ENCODE measurements at regions not wholly inside any gene's neighbourhood (a gene's known extent, or its start where the extent isn't known, plus 50 kb on each side); places are given as distances from the start of the nearest gene placed in this dataset.

DNA sequence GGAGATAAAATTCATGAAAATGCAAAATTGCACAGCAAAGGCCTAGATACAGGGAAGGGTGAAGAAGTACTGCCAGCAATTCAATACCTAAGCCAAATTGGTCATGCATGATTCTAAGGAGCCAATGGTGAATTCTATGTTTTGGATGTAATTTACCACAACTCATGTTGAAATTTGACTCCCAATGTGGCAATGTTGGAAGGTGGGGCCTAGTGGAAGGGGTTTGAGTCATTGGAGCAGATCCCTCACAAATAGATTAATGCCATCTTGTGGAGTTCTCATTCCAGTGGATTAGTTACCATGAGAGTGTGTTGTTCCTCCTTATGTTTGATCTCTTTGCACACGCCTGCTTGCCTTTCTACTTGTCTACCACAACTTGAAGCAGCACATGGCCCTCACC, 194.0 kb upstream of the ALG10 start (continued):
- no peak for TF ChIP-seq REST (tag by site-specific recombination; IDR thresholded peaks at IDR 0.05)
- no peak for TF ChIP-seq INSM2 (tag by site-specific recombination; IDR thresholded peaks at IDR 0.05)
- no peak for TF ChIP-seq ZBTB44 (tag by site-specific recombination; IDR thresholded peaks at IDR 0.05)
- TF ChIP-seq KLF1 (tag by site-specific recombination; IDR thresholded peaks at IDR 0.05): no peak
- no peak for TF ChIP-seq ZNF571 (tag by site-specific recombination; IDR thresholded peaks at IDR 0.05)
- no peak for TF ChIP-seq ZSCAN23 (tag by site-specific recombination; IDR thresholded peaks at IDR 0.05)
- no peak for TF ChIP-seq ZNF362 (tag by site-specific recombination; IDR thresholded peaks at IDR 0.05)
- TF ChIP-seq ZNF184 (tag by site-specific recombination; IDR thresholded peaks at IDR 0.05): no peak
- TF ChIP-seq BCL11B (tag by site-specific recombination; IDR thresholded peaks at IDR 0.05; ENCODE audit: low read depth): no peak
- no peak for TF ChIP-seq KLF16 (tag by site-specific recombination; IDR thresholded peaks at IDR 0.05)
- no peak for TF ChIP-seq ZNF549 (tag by site-specific recombination; IDR thresholded peaks at IDR 0.05)
- no peak for TF ChIP-seq ZNF639 (tag by site-specific recombination; IDR thresholded peaks at IDR 0.05)

- Histone ChIP-seq H3K4me3 (ENCODE audit: low read depth, low read length) (no peak overlapping the region), H3K9me3 (ENCODE audit: control insufficient read depth, insufficient read depth, low read depth, low read length) (no peaks in the 10 kb centered on the region), H3K27ac (ENCODE audit: extremely low read depth, low read depth, low read length) (no peak overlapping the region), H3K4me1 (ENCODE audit: control insufficient read depth, insufficient read depth, low read length) (no peaks in the 10 kb centered on the region), H3K36me3 (ENCODE audit: control insufficient read depth in 2 of 2, insufficient read depth in 1 of 2, low read length in 2 of 2) (no peaks in the 10 kb centered on the region)
- CTCF ChIA-PET: no interaction called here
- POLR2A ChIA-PET: no interaction called here
- TF ChIP-seq SP7 (tag by site-specific recombination; IDR thresholded peaks at IDR 0.05) (no peak), ZNF155 (tag by site-specific recombination; IDR thresholded peaks at IDR 0.05) (no peak), ZNF146 (tag by site-specific recombination; IDR thresholded peaks at IDR 0.05) (no peak), MZF1 (tag by site-specific recombination; IDR thresholded peaks at IDR 0.05; ENCODE audit: borderline replicate concordance) (no peak), WT1 (tag by site-specific recombination; IDR thresholded peaks at IDR 0.05) (no peak), ZNF274 (IDR thresholded peaks at IDR 0.05; ENCODE audit: low read length) (no peak), ZNF274 (tag by site-specific recombination; IDR thresholded peaks at IDR 0.05; ENCODE audit: borderline replicate concordance) (no peak), EGR2 (tag by site-specific recombination; IDR thresholded peaks at IDR 0.05; ENCODE audit: low read depth) (no peak), ZNF114 (tag by site-specific recombination; IDR thresholded peaks at IDR 0.05) (no peak), ZNF510 (tag by site-specific recombination; IDR thresholded peaks at IDR 0.05; ENCODE audit: insufficient replicate concordance) (no peak), ZNF223 (tag by site-specific recombination; IDR thresholded peaks at IDR 0.05) (no peak), ZNF133 (tag by site-specific recombination; IDR thresholded peaks at IDR 0.05) (no peak), ZBTB7A (tag by site-specific recombination; IDR thresholded peaks at IDR 0.05; ENCODE audit: low read depth) (no peak), KLF10 (tag by site-specific recombination; IDR thresholded peaks at IDR 0.05) (no peak), ZNF600 (tag by site-specific recombination; IDR thresholded peaks at IDR 0.05) (no peak)
- TF ChIP-seq, protein P1, sequence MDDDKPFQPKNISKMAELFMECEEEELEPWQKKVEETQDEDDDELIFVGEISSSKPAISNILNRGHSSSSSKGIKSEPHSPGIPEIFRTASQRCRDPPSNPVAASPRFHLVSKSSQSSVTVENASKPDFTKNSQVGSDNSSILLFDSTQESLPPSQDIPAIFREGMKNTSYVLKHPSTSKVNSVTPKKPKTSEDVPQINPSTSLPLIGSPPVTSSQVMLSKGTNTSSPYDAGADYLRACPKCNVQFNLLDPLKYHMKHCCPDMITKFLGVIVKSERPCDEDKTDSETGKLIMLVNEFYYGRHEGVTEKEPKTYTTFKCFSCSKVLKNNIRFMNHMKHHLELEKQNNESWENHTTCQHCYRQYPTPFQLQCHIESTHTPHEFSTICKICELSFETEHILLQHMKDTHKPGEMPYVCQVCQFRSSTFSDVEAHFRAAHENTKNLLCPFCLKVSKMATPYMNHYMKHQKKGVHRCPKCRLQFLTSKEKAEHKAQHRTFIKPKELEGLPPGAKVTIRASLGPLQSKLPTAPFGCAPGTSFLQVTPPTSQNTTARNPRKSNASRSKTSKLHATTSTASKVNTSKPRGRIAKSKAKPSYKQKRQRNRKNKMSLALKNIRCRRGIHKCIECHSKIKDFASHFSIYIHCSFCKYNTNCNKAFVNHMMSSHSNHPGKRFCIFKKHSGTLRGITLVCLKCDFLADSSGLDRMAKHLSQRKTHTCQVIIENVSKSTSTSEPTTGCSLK (tag by site-specific recombination; IDR thresholded peaks at IDR 0.05): no peak
Measured at GRCh38 chr12:33830070-33830469, 192.2 kb upstream of the ALG10 start.
